Small intestine (tissue), 7 donors: ENCODE measurements at regions not wholly inside any gene's neighbourhood (a gene's known extent, or its start where the extent isn't known, plus 50 kb on each side); places are given as distances from the start of the nearest gene placed in this dataset.

Experiments used
- DNase-seq, 2 donors: peaks; one replicate each; pipeline versions ENCODE4 v3.0.0 to v3.0.0-alpha.2; 2013
- FAIRE-seq: peaks from 2 replicates; lab custom pipeline; 2012; peaks lifted over from hg19 to GRCh38; lab: Jason Lieb, UNC
- H3K27ac ChIP-seq, 3 donors: one replicate each; pipeline ENCODE4 v1.5.1; 2013; ENCODE audit warnings: low read length in 2 of 3, mild to moderate bottlenecking in 2 of 3, control low read depth in 1 of 3, inconsistent platforms in 1 of 3, low read depth in 1 of 3, moderate library complexity in 1 of 3
- H3K27me3 ChIP-seq, 3 donors: one replicate each; pipeline ENCODE4 v1.6.1; 2013; ENCODE audit warnings: low read length in 3 of 3, inconsistent platforms in 1 of 3; ENCODE audit not compliant: control insufficient read depth in 3 of 3, insufficient read depth in 3 of 3
- H3K36me3 ChIP-seq, 3 donors: one replicate each; pipeline ENCODE4 v1.6.1; 2013; ENCODE audit warnings: low read length in 3 of 3, inconsistent platforms in 1 of 3, low read depth in 1 of 3, mild to moderate bottlenecking in 1 of 3, moderate library complexity in 1 of 3; ENCODE audit not compliant: control insufficient read depth in 3 of 3, insufficient read depth in 2 of 3
- H3K4me1 ChIP-seq, 3 donors: one replicate each; pipeline ENCODE4 v1.6.1; 2013; ENCODE audit warnings: low read length in 2 of 3, inconsistent platforms in 1 of 3, low read depth in 1 of 3, mild to moderate bottlenecking in 1 of 3, moderate library complexity in 1 of 3; ENCODE audit not compliant: control insufficient read depth in 3 of 3, insufficient read depth in 2 of 3
- H3K4me3 ChIP-seq, 3 donors: one replicate each; pipeline ENCODE4 v1.5.1; 2013; ENCODE audit warnings: low read length in 3 of 3, control low read depth in 1 of 3, inconsistent platforms in 1 of 3, low read depth in 1 of 3, mild to moderate bottlenecking in 1 of 3, moderate library complexity in 1 of 3
- H3K9me3 ChIP-seq, 2 donors: one replicate each; pipeline ENCODE4 v1.6.1; 2013; ENCODE audit warnings: low read depth in 1 of 2, low read length in 1 of 2; ENCODE audit not compliant: control insufficient read depth in 2 of 2, insufficient read depth in 1 of 2
- WGBS, 3 donors: extraction: QIAGEN DNeasy Blood & Tissue Kit; methylation state at CpG; one replicate each; pipeline ENCODE4 v1.1.7; 2013; 5-methylcytosine and 5-hydroxymethylcytosine counted together
- donor health status: healthy with polysubstance abuse.
- donor health status: control.
- donor health status: control.
- donor health status: Bipolar disorder and iron deficiency.
- donor health status: healthy.

DNA sequence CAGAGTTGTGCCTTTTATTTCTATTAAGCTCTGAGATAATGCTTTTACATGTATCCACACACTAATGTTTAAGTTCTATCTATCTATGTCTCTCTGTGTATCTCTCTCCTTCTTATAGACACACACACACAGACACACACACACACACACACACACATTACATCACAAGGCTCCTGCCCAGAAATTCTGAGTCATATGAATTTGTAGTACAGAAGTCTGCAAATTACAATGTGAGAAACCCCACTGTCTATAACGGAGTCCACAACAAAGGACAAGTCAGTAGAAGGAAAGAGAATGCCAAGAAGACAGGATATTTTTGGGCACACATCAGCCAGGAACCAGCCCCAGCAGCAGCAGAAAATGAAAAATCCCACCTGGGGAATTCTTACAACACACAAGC lies 142.4 kb downstream of the EN1 start:
- FAIRE-seq: no peak
- no peak overlapping the region for H3K27ac ChIP-seq
- WGBS, 3 donors: 65 to 77% (median 71%) methylated on average over 1 of the region's 1 CpG

DNA sequence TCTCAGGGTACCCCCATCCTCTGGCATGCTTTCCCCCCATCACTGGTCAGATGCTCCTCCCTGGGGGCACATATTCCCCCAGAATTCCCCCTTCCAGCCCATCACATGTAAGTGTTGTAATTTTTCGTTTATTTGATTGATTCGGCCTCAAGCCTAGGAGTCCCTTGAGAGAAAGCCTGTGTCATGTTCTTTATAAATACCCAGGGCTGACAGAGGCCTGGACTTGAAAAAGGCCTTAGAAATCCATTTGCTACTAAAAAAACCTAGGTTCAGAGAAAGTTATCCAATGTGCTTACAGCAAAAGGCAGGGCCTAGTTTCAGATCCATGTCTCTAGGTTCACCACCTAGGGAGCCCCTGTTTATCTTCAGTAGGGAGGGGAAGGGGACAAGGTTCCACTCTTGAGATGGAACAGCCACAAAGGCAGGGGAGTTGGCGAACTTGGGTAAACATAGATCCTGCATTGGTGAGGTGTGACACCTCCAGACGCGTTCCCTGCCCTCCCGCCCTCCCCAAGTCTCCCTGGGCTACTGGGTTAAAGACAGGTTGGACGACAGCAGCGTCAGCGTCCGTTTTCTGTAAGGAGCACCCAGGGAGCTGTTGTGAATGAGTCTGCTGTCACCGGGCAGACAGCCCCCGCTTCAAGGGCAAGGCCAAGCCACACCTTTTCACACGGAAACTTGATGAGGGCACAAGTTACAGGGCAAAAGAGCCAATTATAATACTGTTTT lies 147.8 kb downstream of the EN1 start:
- no peaks in the 10 kb centered on the region for H3K27me3 ChIP-seq
- H3K4me1 ChIP-seq: no peaks in the 10 kb centered on the region
- no peak for FAIRE-seq
- 20 to 42% (median 30%) methylated on average over 13 of the region's 13 CpGs for WGBS, 3 donors
- peaks cover 0 to 2% of the 10 kb centered on the region in 2 donors for H3K9me3 ChIP-seq
- H3K27ac ChIP-seq: no peak overlapping the region
- peak; percentile 8 to 66 for DNase-seq
- no peaks in the 10 kb centered on the region for H3K36me3 ChIP-seq
- H3K4me3 ChIP-seq: no peak overlapping the region

More for the DNA sequence above, 142.4 kb downstream of the EN1 start:
- no peaks in the 10 kb centered on the region for H3K36me3 ChIP-seq
- peaks cover 0 to 3% of the 10 kb centered on the region in 2 donors for H3K9me3 ChIP-seq
- H3K27me3 ChIP-seq: peaks cover 0 to 7% (median 0%) of the 10 kb centered on the region in 3 donors
- no peaks in the 10 kb centered on the region for H3K4me1 ChIP-seq
- no peak overlapping the region for H3K4me3 ChIP-seq
- no peak for DNase-seq

DNA sequence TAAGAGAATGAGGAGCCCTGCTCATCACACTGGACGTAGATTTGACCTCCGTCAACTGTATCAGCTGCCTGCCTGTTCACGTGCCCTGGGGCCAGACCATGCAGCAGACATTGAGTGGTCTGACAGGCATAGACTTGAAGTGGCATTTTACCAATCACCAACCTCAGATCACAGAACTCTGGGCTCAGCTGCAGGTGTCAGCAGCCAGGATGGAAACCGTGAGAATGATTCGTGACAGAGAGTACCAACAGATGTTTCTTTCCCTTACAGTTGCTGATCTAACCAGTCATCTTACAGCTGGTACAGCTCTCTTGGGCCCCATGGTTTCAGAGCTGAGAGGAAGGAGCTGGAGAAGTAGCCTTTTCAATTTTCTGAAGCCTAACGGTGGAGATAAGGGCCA lies 148.9 kb downstream of the EN1 start:
- no peak overlapping the region for H3K27ac ChIP-seq
- no peak for DNase-seq
- no peaks in the 10 kb centered on the region for H3K4me1 ChIP-seq
- peaks cover 0 to 2% of the 10 kb centered on the region in 2 donors for H3K9me3 ChIP-seq
- no peaks in the 10 kb centered on the region for H3K27me3 ChIP-seq
- no peak overlapping the region for H3K4me3 ChIP-seq
- no peak for FAIRE-seq
- WGBS, 3 donors: 82 to 84% (median 83%) methylated on average over 6 of the region's 6 CpGs
- no peaks in the 10 kb centered on the region for H3K36me3 ChIP-seq

DNA sequence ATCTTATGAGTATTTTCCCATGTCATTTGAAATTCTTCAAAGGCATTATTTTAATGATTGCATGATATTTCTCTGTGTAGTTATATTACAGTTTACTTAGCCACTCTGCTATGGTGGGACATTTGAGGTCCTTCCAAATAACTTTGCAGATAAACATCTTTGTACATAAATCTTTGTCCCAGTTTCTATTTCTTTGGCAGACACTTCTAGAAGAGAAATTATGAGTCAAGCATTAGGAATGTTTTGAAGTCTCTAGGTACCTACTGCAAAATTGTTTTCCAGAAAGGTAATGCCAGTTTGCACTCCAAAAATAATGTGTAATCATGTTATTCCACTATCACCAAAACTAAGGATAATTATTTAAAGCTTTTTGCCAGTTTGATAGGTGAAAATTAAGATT lies 149.7 kb downstream of the EN1 start:
- Histone ChIP-seq H3K36me3 (no peaks in the 10 kb centered on the region), H3K27ac (no peak overlapping the region), H3K27me3 (no peaks in the 10 kb centered on the region), H3K9me3 (peaks cover 0 to 2% of the 10 kb centered on the region in 2 donors), H3K4me1 (no peaks in the 10 kb centered on the region), H3K4me3 (no peak overlapping the region)
- no peak for DNase-seq
- no peak for FAIRE-seq

DNA sequence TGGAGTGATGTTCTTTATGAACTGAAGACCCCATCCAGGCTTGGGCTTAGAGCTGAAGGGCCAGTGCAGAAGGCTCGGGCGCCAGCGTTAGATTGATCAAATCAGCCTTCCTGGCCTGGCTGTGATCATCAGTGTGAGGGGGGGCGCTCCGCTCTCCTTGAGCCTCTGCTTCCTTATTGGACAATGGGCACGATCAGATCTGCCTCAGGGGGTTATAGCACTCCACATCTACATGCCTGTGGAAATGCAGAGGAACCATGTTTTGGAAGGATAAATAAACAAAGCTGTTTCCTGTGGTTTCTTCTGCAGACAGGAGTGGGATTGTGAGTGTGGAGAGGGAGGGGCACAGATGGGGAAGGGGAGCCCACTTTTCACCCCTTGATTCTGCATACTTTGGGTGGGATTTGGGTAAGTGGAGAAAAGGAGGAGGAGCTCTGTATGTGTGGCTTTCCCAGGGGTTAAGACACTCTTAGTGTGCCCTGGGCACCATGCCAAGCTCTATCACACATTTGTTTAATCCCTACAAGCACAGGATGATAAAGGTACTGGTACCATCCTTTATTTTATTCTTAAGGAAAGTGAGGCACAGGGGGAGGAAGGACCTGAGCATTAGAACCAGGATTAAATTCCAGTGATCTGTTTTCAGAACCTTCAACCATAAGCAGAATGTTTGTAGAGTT lies 150.5 kb downstream of the EN1 start:
- H3K4me3 ChIP-seq: no peak overlapping the region
- H3K27ac ChIP-seq: no peak overlapping the region
- no peak for DNase-seq
- no peaks in the 10 kb centered on the region for H3K4me1 ChIP-seq
- 71 to 82% (median 74%) methylated on average over 6 of the region's 6 CpGs for WGBS, 3 donors
- no peak for FAIRE-seq
- no peaks in the 10 kb centered on the region for H3K36me3 ChIP-seq
- peaks cover 0 to 2% of the 10 kb centered on the region in 2 donors for H3K9me3 ChIP-seq
- H3K27me3 ChIP-seq: no peaks in the 10 kb centered on the region

DNA sequence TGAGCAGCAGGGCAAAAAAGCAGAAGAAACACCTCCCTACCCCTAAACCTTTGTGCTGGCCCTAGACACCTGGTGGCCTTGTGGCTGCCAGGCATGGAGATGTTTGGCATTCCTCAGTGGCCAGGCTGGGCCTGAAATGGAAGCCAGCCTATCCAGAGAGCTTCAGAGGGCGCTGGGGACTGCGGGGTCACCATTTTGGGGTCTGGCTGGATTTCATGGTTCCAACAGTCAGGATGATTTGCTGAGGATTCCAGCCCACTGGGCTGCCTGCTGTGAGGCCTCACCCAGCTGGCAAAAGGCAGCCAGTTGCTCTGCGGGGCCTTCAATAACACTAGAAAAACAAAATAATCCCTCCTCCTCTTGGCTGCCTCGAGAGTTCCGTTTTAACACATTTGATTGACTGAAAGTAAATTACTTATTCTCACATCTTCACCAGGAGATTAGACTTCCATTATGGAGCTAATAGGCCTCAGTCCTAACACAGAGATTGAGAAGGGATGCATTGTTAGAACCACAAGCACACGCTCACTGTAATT lies 154.1 kb downstream of the EN1 start:
- WGBS, 3 donors: 59 to 68% (median 63%) methylated on average over 6 of the region's 6 CpGs
- FAIRE-seq: no peak

DNA sequence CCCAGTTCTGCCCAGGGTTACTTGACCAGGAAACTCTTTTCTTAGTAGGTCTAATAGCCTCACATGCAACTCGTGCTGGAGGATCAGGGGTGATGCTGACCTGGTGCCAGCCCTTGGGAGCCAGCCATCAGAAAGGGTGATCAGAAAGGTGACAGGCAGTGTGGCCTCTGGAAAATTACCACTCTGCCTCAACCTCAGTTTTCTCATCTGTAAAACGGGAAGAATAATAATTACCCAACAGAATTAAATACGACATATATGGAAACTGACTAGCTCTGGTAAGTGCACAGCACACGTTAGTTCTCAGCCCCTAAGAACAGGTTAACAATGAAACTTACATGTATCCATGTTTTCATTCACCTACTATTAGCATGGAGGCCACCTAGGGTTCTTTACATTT lies 157.6 kb downstream of the EN1 start:
- no peak for DNase-seq
- H3K36me3 ChIP-seq: no peaks in the 10 kb centered on the region
- H3K4me3 ChIP-seq: no peak overlapping the region
- FAIRE-seq: no peak
- peaks cover 0 to 4% of the 10 kb centered on the region in 2 donors for H3K9me3 ChIP-seq
- H3K27ac ChIP-seq: no peak overlapping the region
- H3K4me1 ChIP-seq: no peaks in the 10 kb centered on the region
- H3K27me3 ChIP-seq: no peaks in the 10 kb centered on the region
- 82 to 86% (median 84%) methylated on average over 4 of the region's 4 CpGs for WGBS, 3 donors

More for the DNA sequence above, 154.1 kb downstream of the EN1 start:
- Histone ChIP-seq H3K36me3 (no peaks in the 10 kb centered on the region), H3K27me3 (no peaks in the 10 kb centered on the region), H3K4me3 (no peak overlapping the region), H3K9me3 (peaks cover 0 to 4% of the 10 kb centered on the region in 2 donors), H3K4me1 (no peaks in the 10 kb centered on the region), H3K27ac (no peak overlapping the region)
- DNase-seq: no peak

DNA sequence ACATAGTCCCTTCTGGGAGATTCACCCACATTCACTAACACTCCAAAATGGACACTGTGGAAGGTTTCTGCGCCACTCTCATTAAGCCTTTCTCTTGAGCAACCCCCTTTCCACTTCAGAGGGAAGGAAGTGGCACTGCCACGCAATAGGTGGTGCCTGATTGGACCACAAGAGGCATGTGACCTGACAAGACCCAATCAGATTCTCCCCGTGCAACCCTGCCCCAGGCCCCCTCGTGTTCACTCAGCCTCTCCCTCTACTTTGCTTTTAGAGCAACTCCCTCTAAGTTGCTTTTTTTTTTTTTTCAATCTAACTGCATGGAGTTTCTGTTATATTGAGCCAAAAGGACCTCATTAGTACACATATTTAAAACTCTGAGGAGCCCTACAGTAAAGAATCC lies 158.0 kb downstream of the EN1 start:
- FAIRE-seq: no peak

More for the DNA sequence above, 158.0 kb downstream of the EN1 start:
- 66 to 74% (median 69%) methylated on average over 4 of the region's 4 CpGs for WGBS, 3 donors
- Histone ChIP-seq H3K4me1 (no peaks in the 10 kb centered on the region), H3K9me3 (peaks cover 0 to 4% of the 10 kb centered on the region in 2 donors), H3K4me3 (no peak overlapping the region), H3K27me3 (no peaks in the 10 kb centered on the region), H3K27ac (no peak overlapping the region), H3K36me3 (no peaks in the 10 kb centered on the region)
- DNase-seq: no peak
